ENCODE measurements at regions not wholly inside any gene's neighbourhood (a gene's known extent, or its start where the extent isn't known, plus 50 kb on each side); places are given as distances from the start of the nearest gene placed in this dataset.
A peak's percentile ranks its signal among the peaks of the same experiment; 100 is the strongest.

- DNase-seq: no peak
- no peaks in the 10 kb centered on the region for H3K27me3 ChIP-seq
- H3K9me3 ChIP-seq: no peaks in the 10 kb centered on the region
- H3K4me3 ChIP-seq: no peak overlapping the region
- no peaks in the 10 kb centered on the region for H3K36me3 ChIP-seq
Observed at GRCh38 chr1:234554218-234554697, 55.7 kb downstream of the IRF2BP2 start.

- Histone ChIP-seq H3K27me3 (no peaks in the 10 kb centered on the region), H3K4me3 (no peak overlapping the region), H3K9me3 (no peaks in the 10 kb centered on the region), H3K36me3 (no peaks in the 10 kb centered on the region)
- DNase-seq: no peak
Observed at GRCh38 chr1:234553240-234554188, 56.5 kb downstream of the IRF2BP2 start.

- Histone ChIP-seq H3K9me3 (no peaks in the 10 kb centered on the region), H3K36me3 (no peaks in the 10 kb centered on the region), H3K27me3 (no peaks in the 10 kb centered on the region), H3K4me3 (no peak overlapping the region)
- DNase-seq: no peak
Observed at GRCh38 chr1:234551032-234551378, 59.0 kb downstream of the IRF2BP2 start.

GRCh38 chr1:234550341-234551031 is 59.5 kb downstream of the IRF2BP2 start:
- no peaks in the 10 kb centered on the region for H3K27me3 ChIP-seq
- no peaks in the 10 kb centered on the region for H3K36me3 ChIP-seq
- DNase-seq: no peak
- H3K4me3 ChIP-seq: no peak overlapping the region
- H3K9me3 ChIP-seq: no peaks in the 10 kb centered on the region

- Histone ChIP-seq H3K36me3 (no peaks in the 10 kb centered on the region), H3K4me3 (no peak overlapping the region), H3K27me3 (no peaks in the 10 kb centered on the region), H3K9me3 (no peaks in the 10 kb centered on the region)
- DNase-seq: no peak
Observed at GRCh38 chr1:234549447-234550021, 60.4 kb downstream of the IRF2BP2 start.

GRCh38 chr1:234546890-234547788 is 62.8 kb downstream of the IRF2BP2 start:
- Histone ChIP-seq H3K27me3 (no peaks in the 10 kb centered on the region), H3K9me3 (no peaks in the 10 kb centered on the region; the same call in 1 of the 2 replicates), H3K4me3 (no peak overlapping the region), H3K36me3 (no peaks in the 10 kb centered on the region)
- DNase-seq: no peak

- DNase-seq: no peak
- Histone ChIP-seq H3K27me3 (no peaks in the 10 kb centered on the region), H3K9me3 (peaks cover 3% of the 10 kb centered on the region; the same call in 1 of the 2 replicates), H3K36me3 (no peaks in the 10 kb centered on the region), H3K4me3 (no peak overlapping the region)
Observed at GRCh38 chr1:234546387-234546704, 63.6 kb downstream of the IRF2BP2 start.

GRCh38 chr1:234545517-234546386 is 64.2 kb downstream of the IRF2BP2 start:
- Histone ChIP-seq H3K9me3 (peaks cover 3% of the 10 kb centered on the region; the same call in 1 of the 2 replicates), H3K36me3 (no peaks in the 10 kb centered on the region), H3K27me3 (no peaks in the 10 kb centered on the region), H3K4me3 (no peak overlapping the region)
- no peak for DNase-seq

- no peaks in the 10 kb centered on the region for H3K36me3 ChIP-seq
- peak; percentile 77 for DNase-seq
- no peaks in the 10 kb centered on the region for H3K27me3 ChIP-seq
- H3K9me3 ChIP-seq: peaks cover 3% of the 10 kb centered on the region; the same call in 1 of the 2 replicates
- no peak overlapping the region for H3K4me3 ChIP-seq
Observed at GRCh38 chr1:234544087-234544579, 65.2 kb upstream of the TARBP1 start.

GRCh38 chr1:234543442-234544086 is 64.6 kb upstream of the TARBP1 start:
- no peak overlapping the region for H3K4me3 ChIP-seq
- no peaks in the 10 kb centered on the region for H3K27me3 ChIP-seq

GRCh38 chr1:234542211-234542850 is 63.4 kb upstream of the TARBP1 start:
- Histone ChIP-seq H3K27me3 (no peaks in the 10 kb centered on the region), H3K4me3 (no peak overlapping the region), H3K9me3 (peaks cover 3% of the 10 kb centered on the region; the same call in 1 of the 2 replicates), H3K36me3 (no peaks in the 10 kb centered on the region)
- no peak for DNase-seq

More at GRCh38 chr1:234543442-234544086, 64.6 kb upstream of the TARBP1 start:
- Histone ChIP-seq H3K36me3 (no peaks in the 10 kb centered on the region), H3K9me3 (peaks cover 3% of the 10 kb centered on the region; the same call in 1 of the 2 replicates)
- no peak for DNase-seq

- Histone ChIP-seq H3K9me3 (peaks cover 3% of the 10 kb centered on the region; the same call in 1 of the 2 replicates), H3K27me3 (no peaks in the 10 kb centered on the region), H3K4me3 (no peak overlapping the region), H3K36me3 (no peaks in the 10 kb centered on the region)
- DNase-seq: peak; percentile 77
Observed at GRCh38 chr1:234541286-234541975, 62.5 kb upstream of the TARBP1 start.

- peaks cover 3% of the 10 kb centered on the region; the same call in 1 of the 2 replicates for H3K9me3 ChIP-seq
Observed at GRCh38 chr1:234540404-234540762, 61.4 kb upstream of the TARBP1 start.

More at GRCh38 chr1:234540404-234540762, 61.4 kb upstream of the TARBP1 start:
- Histone ChIP-seq H3K4me3 (no peak overlapping the region), H3K36me3 (no peaks in the 10 kb centered on the region), H3K27me3 (no peaks in the 10 kb centered on the region)
- DNase-seq: no peak
